Effector memory CD4-positive, alpha-beta T cell (primary cell): ENCODE measurements at regions not wholly inside any gene's neighbourhood (a gene's known extent, or its start where the extent isn't known, plus 50 kb on each side); places are given as distances from the start of the nearest gene placed in this dataset.

Experiments
- DNase-seq, 3 donors: peaks; one replicate each; pipeline ENCODE4 v3.0.0-alpha.2; 2020
- H3K27ac ChIP-seq: 2 replicates; pipeline ENCODE4 v1.7.0; 2013; ENCODE audit warnings: mild to moderate bottlenecking, low read length, moderate library complexity; ENCODE audit not compliant: insufficient read depth, poor library complexity, severe bottlenecking
- H3K27me3 ChIP-seq: replicated peaks from 2 replicates; pipeline ENCODE4 v1.7.0; 2013; ENCODE audit warnings: mild to moderate bottlenecking, low read length; ENCODE audit not compliant: insufficient read depth, control insufficient read depth, poor library complexity, severe bottlenecking
- H3K36me3 ChIP-seq: 2 replicates; pipeline ENCODE4 v1.7.0; 2013; ENCODE audit warnings: mild to moderate bottlenecking, low read length, moderate library complexity; ENCODE audit not compliant: control insufficient read depth, insufficient read depth
- H3K4me1 ChIP-seq: 2 replicates; pipeline ENCODE4 v1.7.0; 2013; ENCODE audit warnings: low read length, mild to moderate bottlenecking; ENCODE audit not compliant: control insufficient read depth, insufficient read depth, poor library complexity, severe bottlenecking
- H3K4me3 ChIP-seq: 2 replicates; pipeline ENCODE4 v1.7.0; 2013; ENCODE audit warnings: low read length, low read depth, mild to moderate bottlenecking; ENCODE audit not compliant: insufficient read depth, poor library complexity, severe bottlenecking
- H3K9me3 ChIP-seq: 2 replicates; pipeline ENCODE4 v1.7.0; 2013; ENCODE audit warnings: mild to moderate bottlenecking, low read length, moderate library complexity; ENCODE audit not compliant: control insufficient read depth

DNA sequence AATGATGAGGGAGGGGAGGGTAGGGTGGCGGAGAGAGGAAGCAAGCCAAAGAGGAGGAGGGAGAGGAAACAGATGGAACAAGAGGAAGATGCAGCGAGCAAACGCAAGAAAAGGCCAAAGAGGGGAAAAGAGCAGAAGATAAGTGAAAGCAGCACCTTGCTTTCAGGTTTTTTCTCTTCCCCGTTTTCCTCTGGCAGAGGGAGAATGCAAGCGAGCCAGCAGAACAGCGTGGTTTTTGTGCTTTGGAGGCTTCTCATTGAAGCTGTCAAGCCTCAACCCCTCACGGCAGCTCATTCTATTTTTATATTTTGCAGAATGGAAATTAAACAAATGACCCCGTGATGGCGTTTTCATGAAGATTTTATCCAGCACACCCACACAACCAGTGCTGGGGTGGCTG lies 67.1 kb upstream of the GRAMD1B start:
- no peak for DNase-seq
- no peak overlapping the region for H3K4me3 ChIP-seq
- H3K27ac ChIP-seq = no peak overlapping the region
- no peaks in the 10 kb centered on the region for H3K27me3 ChIP-seq
- H3K36me3 ChIP-seq = no peaks in the 10 kb centered on the region
- H3K4me1 ChIP-seq = no peaks in the 10 kb centered on the region
- H3K9me3 ChIP-seq = no peaks in the 10 kb centered on the region

DNA sequence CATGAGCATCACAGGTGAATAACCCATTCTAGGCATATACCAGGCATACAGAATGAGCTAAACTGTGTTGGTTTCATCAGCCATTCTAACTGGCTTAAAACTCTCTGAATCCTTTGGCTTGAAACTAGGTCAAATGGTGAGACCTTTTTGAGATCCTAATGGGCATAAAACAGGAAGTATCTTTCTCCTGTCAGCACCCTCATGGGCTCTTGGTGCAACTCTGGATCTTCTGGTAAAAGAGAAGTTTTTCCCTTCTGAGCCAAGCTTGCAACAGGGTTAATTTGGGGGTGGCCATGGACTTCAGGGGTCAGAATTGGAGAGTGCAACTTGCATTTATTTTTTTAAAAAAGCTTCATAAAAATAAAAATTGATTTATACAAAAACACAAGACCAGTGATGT lies 67.9 kb upstream of the GRAMD1B start:
- no peak for DNase-seq
- Histone ChIP-seq H3K27ac (no peak overlapping the region), H3K4me3 (no peak overlapping the region), H3K36me3 (no peaks in the 10 kb centered on the region), H3K27me3 (no peaks in the 10 kb centered on the region), H3K4me1 (no peaks in the 10 kb centered on the region), H3K9me3 (no peaks in the 10 kb centered on the region)

DNA sequence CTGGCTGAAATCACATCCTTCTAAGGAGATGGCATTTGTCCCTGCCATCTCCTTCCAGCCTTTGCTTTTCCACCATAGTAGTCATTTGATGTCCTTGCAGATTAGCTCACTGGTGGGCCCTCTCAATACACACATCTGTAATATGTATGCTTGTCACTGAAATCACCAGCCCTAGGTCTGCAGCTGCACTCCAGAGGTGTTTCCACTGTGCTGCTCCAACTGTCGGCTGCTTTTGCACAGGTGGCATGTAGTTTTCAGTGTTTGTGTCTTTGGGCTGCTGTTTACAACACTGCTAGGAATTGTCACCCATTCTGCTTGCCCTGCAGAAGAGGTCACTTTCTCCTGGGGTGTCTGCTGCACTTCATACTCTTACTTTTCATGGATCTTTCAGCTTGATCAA lies 69.0 kb upstream of the GRAMD1B start:
- H3K4me3 ChIP-seq = no peak overlapping the region
- H3K4me1 ChIP-seq = no peaks in the 10 kb centered on the region
- DNase-seq = no peak
- no peaks in the 10 kb centered on the region for H3K9me3 ChIP-seq
- no peaks in the 10 kb centered on the region for H3K36me3 ChIP-seq
- no peak overlapping the region for H3K27ac ChIP-seq
- H3K27me3 ChIP-seq = no peaks in the 10 kb centered on the region

DNA sequence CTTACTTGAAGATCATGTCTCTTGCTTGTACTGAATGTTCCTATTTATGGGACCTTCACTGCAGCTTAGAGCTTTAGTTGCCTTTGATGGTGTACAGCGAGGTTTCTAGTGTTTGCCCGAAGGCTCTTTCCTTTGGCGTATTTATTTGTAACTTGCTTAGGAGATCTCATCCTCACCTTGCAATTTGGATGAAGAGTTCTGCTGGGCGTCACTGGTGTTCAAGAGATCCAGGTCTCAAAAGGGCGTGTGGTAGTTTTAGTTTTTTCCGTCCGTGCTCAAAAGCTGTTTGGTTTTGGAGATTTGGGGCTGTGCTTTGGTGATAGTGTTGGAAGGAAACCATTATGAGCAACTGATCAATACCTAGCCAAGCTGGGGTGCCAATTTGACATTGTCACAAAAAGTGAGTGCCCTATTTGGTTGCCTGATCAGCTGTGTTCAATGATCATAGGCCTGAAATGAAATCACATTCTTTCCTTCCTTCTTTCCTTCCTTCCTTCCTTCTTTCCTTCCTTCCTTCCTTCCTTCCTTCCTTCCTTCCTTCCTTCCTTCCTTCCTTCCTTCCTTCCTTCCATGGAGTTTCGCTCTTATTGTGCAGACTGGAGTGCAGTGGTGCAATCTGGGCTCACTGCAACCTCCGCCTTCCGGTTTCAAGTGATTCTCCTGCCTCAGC lies 69.7 kb upstream of the GRAMD1B start:
- Histone ChIP-seq H3K9me3 (no peaks in the 10 kb centered on the region), H3K4me1 (no peaks in the 10 kb centered on the region), H3K4me3 (no peak overlapping the region), H3K27ac (no peak overlapping the region), H3K27me3 (no peaks in the 10 kb centered on the region), H3K36me3 (no peaks in the 10 kb centered on the region)
- DNase-seq = no peak

DNA sequence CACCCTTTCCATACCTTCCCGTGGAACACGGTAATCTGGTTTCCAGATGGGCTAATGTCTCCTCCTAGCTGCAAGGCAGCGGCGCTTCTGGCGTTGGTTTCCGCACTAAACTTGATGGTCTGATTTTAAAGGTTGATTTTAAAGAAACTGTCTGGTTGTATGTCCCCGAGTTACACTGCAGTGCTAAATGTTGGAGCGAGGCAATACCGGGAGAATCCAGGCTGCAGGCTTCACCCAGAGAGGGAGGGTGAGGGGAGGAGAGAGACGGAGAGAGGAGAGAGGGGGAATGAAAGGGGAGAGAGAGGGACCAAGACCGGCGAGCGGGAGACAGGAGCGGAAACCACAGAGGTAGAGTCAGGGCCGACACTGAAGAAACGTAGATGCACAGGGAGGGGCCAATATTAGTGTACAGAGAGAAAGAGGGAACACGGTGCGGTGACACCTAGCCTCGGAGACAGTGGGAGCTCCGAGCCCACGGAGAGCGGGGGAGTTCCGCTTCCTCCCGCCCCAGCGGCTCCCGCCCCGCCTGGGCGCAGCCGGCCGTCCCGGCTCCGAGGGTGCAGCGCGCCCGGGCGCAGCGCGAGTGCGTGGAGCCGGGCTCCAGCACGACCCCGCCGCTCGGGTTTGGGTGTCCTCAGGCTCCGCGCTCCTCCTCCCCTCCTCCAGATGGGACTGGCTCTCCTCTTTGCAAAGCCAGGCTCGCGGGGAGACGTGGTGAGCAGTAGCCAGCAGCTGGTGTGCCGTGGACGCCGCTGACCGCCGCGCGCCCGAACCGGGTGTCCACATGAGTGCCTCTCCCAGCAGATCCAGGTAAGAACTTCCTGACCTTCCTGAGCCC lies 71.9 kb upstream of the GRAMD1B start:
- Histone ChIP-seq H3K4me1 (no peaks in the 10 kb centered on the region), H3K27me3 (no peaks in the 10 kb centered on the region), H3K36me3 (no peaks in the 10 kb centered on the region), H3K4me3 (peak overlapping the region; percentile 44), H3K9me3 (no peaks in the 10 kb centered on the region), H3K27ac (no peak overlapping the region)
- DNase-seq = no peak

DNA sequence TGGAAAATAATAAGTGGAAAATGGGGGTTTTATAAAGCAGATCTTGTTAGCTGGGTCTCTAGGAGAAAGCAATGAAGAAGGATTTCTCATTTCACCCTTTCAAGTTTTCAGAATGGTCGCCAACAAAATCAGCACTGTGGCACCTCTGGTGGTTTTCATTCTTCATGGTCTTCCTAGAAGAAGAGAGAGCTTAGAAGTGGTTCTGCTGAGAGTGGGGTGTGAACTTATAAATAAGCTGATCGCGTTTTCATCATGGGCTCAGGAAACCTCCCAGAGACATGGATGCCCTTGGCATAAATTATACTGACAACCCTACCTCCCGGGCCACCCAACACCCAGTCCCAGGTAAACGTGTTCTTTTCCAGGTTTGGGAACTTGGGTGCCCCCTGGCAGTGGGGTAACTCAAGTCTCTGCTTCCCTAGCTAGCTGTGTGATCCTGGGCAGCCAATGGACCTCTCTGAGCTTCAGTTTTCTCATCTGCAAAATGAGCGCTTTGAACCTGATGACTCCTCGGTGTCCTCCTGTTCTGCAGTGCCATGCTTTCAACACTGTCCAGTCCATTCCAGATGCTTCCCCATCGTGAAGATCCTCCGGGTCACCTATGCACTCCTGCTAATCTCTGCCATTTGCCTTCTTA lies 72.6 kb upstream of the GRAMD1B start:
- no peaks in the 10 kb centered on the region for H3K36me3 ChIP-seq
- no peaks in the 10 kb centered on the region for H3K4me1 ChIP-seq
- H3K9me3 ChIP-seq = no peaks in the 10 kb centered on the region
- H3K27ac ChIP-seq = no peak overlapping the region
- DNase-seq = no peak
- no peaks in the 10 kb centered on the region for H3K27me3 ChIP-seq
- H3K4me3 ChIP-seq = peak overlapping the region; percentile 44

DNA sequence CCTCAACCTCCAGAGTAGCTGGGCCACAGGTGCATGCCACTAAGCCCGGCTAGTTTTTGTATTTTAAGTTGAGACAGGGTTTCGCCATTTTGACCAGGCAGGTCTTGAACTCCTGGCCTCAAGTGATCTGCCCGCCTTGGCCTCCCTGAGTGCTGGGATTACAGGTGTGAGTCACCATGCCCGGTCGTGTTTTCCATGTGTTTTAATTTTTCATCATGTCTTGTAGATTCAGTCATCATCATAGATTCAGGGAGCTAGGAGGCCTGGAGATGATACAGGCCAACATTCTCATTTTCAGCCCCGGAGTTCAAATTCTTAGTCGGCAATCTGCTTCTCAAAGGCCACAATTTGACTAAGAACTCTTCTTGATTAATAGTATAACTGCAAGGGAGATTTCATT lies 73.5 kb upstream of the GRAMD1B start:
- Histone ChIP-seq H3K27me3 (no peaks in the 10 kb centered on the region), H3K4me3 (no peak overlapping the region), H3K4me1 (no peaks in the 10 kb centered on the region), H3K27ac (no peak overlapping the region), H3K9me3 (no peaks in the 10 kb centered on the region), H3K36me3 (no peaks in the 10 kb centered on the region)
- no peak for DNase-seq

DNA sequence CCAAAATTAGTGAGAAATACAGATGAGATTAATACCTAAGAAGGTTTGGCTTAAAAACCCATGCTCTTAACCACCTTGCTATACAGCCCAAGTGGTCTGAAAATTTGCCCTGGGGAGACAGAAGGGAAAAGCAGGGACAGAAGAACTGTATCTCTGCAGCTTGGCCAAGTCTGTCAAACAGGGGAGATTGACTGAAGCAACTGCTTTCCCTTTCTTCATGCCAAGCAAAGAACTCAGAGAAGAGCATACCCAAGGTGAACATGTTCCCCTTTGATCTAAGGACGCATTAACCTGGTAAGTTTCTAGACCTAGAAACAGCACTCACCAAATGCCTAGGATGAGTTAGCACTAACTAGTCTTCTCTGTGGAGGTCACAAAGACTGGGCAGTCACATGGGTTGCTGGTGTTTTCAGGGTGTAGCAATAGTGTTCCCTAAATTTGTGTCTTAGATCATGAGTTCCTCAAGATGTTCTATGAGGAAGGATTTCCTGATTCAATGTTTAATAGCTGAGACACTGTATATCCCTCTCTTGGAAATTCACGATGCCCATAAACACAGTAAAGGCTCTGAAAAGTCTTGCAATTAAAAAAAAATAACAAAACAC lies 75.6 kb upstream of the GRAMD1B start:
- DNase-seq = no peak
- Histone ChIP-seq H3K4me3 (no peak overlapping the region), H3K27ac (no peak overlapping the region), H3K36me3 (no peaks in the 10 kb centered on the region), H3K27me3 (no peaks in the 10 kb centered on the region), H3K4me1 (no peaks in the 10 kb centered on the region), H3K9me3 (no peaks in the 10 kb centered on the region)

DNA sequence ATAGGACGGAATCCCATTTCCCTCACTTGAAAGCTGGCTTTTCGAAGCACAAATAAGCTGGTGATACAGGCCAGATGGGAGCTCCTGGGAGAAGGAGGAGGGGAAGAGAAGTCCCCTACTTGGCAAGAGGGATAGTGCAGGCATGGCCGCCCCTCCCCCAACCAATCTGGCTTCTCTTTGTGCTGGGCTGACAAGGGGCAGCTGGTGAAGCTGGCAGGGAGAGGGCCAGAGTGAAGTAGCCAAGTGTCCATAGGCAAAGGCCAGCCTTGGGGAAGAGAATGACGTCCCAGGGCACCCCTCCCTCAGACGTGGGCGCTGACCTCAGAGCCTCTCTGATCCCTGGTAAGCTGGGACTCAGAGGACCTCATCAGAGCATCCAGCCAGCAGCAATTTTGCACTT lies 78.7 kb upstream of the GRAMD1B start:
- Histone ChIP-seq H3K9me3 (no peaks in the 10 kb centered on the region), H3K4me3 (no peak overlapping the region), H3K27me3 (no peaks in the 10 kb centered on the region), H3K36me3 (no peaks in the 10 kb centered on the region), H3K27ac (no peak overlapping the region), H3K4me1 (no peaks in the 10 kb centered on the region)
- DNase-seq = no peak

DNA sequence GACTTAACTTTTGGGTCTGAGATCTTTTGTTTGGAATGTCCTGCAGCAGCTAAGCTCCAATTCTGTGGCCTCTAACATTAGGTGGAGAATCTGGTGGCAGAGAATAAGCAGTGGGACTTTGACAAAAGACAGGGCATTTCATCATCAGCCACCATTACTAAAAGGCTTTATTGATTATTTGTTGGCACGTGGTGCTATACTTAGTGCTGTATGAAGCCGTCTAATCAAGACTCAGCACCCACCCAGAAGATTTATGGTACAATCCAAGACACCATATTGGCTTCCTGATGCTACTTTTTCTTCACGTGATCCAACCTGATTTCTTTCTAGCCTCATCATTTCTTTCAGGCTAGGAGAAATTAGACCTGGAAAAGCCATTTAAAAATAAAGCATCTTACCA lies 80.7 kb upstream of the GRAMD1B start:
- H3K4me3 ChIP-seq = no peak overlapping the region
- H3K36me3 ChIP-seq = no peaks in the 10 kb centered on the region
- H3K27ac ChIP-seq = no peak overlapping the region
- H3K4me1 ChIP-seq = no peaks in the 10 kb centered on the region
- no peak for DNase-seq
- H3K27me3 ChIP-seq = no peaks in the 10 kb centered on the region
- no peaks in the 10 kb centered on the region for H3K9me3 ChIP-seq
